K562 (cell line): ENCODE measurements at regions not wholly inside any gene's neighbourhood (a gene's known extent, or its start where the extent isn't known, plus 50 kb on each side); places are given as distances from the start of the nearest gene placed in this dataset.

ENCODE experiments used
- COPS2 ChIP-seq: fragments of 450-650 bp; conservative IDR thresholded peaks from 2 replicates; pipeline ENCODE4 v1.6.1; 2016; ENCODE audit warnings: mild to moderate bottlenecking, moderate library complexity
- ESRRB ChIP-seq: fragments of 250-450 bp; sonication (Bioruptor Pico); IDR thresholded peaks from 2 replicates; pipeline ENCODE4 v1.5.0; 2020; ENCODE audit warnings: mild to moderate bottlenecking, moderate library complexity, borderline replicate concordance
- GABPB2 ChIP-seq: fragments of 250-450 bp; sonication (Bioruptor Pico); conservative IDR thresholded peaks from 2 replicates; pipeline ENCODE4 v1.5.1; 2021; ENCODE audit warnings: mild to moderate bottlenecking
- GATAD2A ChIP-seq: fragments of 450-650 bp; IDR thresholded peaks from 2 replicates; pipeline ENCODE4 v1.6.1; 2017
- MTA1 ChIP-seq: fragments of 450-650 bp; IDR thresholded peaks from 2 replicates; pipeline ENCODE4 v1.6.1; 2017; ENCODE audit warnings: borderline replicate concordance
- PHTF2 ChIP-seq: fragments of 250-450 bp; sonication (Bioruptor Pico); IDR thresholded peaks from 2 replicates; pipeline ENCODE4 v1.5.0; 2021; ENCODE audit warnings: mild to moderate bottlenecking
- SMARCC2 ChIP-seq: fragments of 450-650 bp; IDR thresholded peaks from 2 replicates; pipeline ENCODE4 v1.6.1; 2017; ENCODE audit warnings: antibody characterized with exemption, moderate library complexity, mild to moderate bottlenecking, low read depth
- ZBTB1 ChIP-seq: sonication (generic); formaldehyde crosslinking; IDR thresholded peaks from 2 replicates; pipeline ENCODE4 v1.8.1; 2023; ENCODE audit warnings: missing genetic modification reagents, low read depth, mild to moderate bottlenecking, borderline replicate concordance
- ZFP30 ChIP-seq: fragments of 250-450 bp; sonication (Bioruptor Pico); IDR thresholded peaks from 2 replicates; pipeline ENCODE4 v1.8.0; 2022; ENCODE audit warnings: moderate library complexity, mild to moderate bottlenecking, inconsistent platforms, borderline replicate concordance
- ZNF699 ChIP-seq: fragments of 250-450 bp; sonication (Bioruptor Pico); IDR thresholded peaks from 2 replicates; pipeline ENCODE4 v1.8.0; 2021; ENCODE audit warnings: mild to moderate bottlenecking, moderate library complexity; ENCODE audit not compliant: insufficient replicate concordance
- ZNF778 ChIP-seq: fragments of 450-650 bp; formaldehyde crosslinking; IDR thresholded peaks from 2 replicates; pipeline ENCODE4 v1.4.0; 2020; ENCODE audit warnings: mild to moderate bottlenecking, moderate library complexity
- TF ChIP-seq, protein P1 (sequence below): sonication (generic); formaldehyde crosslinking; IDR thresholded peaks from 2 replicates; pipeline ENCODE4 v1.8.1; 2023; ENCODE audit warnings: mild to moderate bottlenecking, missing genetic modification reagents
- TF ChIP-seq, protein P2 (sequence below): fragments of 250-450 bp; sonication (Bioruptor Pico); IDR thresholded peaks from 2 replicates; pipeline ENCODE4 v1.4.0; 2020; ENCODE audit warnings: mild to moderate bottlenecking, moderate library complexity
- TF ChIP-seq, protein P3 (sequence below): fragments of 150-350 bp; conservative IDR thresholded peaks from 2 replicates; pipeline ENCODE4 v1.6.1; 2014; ENCODE audit warnings: low read length
- TF ChIP-seq, protein P4 (sequence below): sonication (generic); formaldehyde crosslinking; IDR thresholded peaks from 2 replicates; pipeline ENCODE4 v1.8.1; 2023; ENCODE audit warnings: missing genetic modification reagents, mild to moderate bottlenecking, borderline replicate concordance

DNA sequence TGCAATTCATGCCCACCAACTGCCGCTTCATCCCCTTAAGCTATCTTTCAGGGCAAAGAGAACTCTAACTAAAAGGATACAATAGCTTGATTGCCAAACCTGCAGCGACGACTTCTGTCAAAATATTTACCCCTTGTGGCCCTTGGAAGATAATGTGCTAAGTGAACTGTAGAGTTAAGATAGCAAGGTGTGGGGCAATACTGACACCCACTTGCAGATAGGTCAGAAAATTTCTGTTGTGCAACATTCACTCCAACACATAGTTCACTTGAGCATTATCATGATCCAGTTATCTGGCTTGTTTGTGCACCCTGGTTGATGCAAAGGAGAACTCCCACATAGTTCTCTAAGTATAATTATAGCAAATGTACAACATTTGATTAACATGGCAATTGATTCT, 55.6 kb downstream of the RHOXF2B start (continued):
- TF ChIP-seq, protein P1, sequence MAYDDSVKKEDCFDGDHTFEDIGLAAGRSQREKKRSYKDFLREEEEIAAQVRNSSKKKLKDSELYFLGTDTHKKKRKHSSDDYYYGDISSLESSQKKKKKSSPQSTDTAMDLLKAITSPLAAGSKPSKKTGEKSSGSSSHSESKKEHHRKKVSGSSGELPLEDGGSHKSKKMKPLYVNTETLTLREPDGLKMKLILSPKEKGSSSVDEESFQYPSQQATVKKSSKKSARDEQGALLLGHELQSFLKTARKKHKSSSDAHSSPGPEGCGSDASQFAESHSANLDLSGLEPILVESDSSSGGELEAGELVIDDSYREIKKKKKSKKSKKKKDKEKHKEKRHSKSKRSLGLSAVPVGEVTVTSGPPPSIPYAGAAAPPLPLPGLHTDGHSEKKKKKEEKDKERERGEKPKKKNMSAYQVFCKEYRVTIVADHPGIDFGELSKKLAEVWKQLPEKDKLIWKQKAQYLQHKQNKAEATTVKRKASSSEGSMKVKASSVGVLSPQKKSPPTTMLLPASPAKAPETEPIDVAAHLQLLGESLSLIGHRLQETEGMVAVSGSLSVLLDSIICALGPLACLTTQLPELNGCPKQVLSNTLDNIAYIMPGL (CRISPR knock-in tag), result no peak
- TF ChIP-seq SMARCC2 (peak; percentile 50; the same call in 1 of the 2 replicates), ZBTB1 (no peak), MTA1 (peak; percentile 46; the same call in 1 of the 2 replicates), ESRRB (CRISPR knock-in tag) (no peak), ZNF778 (CRISPR knock-in tag) (no peak), COPS2 (no peak), ZNF699 (no peak), GATAD2A (no peak), PHTF2 (CRISPR knock-in tag) (no peak), GABPB2 (no peak), ZFP30 (CRISPR knock-in tag) (no peak)
- TF ChIP-seq, protein P2, sequence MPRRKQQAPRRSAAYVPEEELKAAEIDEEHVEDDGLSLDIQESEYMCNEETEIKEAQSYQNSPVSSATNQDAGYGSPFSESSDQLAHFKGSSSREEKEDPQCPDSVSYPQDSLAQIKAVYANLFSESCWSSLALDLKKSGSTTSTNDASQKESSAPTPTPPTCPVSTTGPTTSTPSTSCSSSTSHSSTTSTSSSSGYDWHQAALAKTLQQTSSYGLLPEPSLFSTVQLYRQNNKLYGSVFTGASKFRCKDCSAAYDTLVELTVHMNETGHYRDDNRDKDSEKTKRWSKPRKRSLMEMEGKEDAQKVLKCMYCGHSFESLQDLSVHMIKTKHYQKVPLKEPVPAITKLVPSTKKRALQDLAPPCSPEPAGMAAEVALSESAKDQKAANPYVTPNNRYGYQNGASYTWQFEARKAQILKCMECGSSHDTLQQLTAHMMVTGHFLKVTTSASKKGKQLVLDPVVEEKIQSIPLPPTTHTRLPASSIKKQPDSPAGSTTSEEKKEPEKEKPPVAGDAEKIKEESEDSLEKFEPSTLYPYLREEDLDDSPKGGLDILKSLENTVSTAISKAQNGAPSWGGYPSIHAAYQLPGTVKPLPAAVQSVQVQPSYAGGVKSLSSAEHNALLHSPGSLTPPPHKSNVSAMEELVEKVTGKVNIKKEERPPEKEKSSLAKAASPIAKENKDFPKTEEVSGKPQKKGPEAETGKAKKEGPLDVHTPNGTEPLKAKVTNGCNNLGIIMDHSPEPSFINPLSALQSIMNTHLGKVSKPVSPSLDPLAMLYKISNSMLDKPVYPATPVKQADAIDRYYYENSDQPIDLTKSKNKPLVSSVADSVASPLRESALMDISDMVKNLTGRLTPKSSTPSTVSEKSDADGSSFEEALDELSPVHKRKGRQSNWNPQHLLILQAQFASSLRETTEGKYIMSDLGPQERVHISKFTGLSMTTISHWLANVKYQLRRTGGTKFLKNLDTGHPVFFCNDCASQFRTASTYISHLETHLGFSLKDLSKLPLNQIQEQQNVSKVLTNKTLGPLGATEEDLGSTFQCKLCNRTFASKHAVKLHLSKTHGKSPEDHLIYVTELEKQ, result no peak
- TF ChIP-seq, protein P3, sequence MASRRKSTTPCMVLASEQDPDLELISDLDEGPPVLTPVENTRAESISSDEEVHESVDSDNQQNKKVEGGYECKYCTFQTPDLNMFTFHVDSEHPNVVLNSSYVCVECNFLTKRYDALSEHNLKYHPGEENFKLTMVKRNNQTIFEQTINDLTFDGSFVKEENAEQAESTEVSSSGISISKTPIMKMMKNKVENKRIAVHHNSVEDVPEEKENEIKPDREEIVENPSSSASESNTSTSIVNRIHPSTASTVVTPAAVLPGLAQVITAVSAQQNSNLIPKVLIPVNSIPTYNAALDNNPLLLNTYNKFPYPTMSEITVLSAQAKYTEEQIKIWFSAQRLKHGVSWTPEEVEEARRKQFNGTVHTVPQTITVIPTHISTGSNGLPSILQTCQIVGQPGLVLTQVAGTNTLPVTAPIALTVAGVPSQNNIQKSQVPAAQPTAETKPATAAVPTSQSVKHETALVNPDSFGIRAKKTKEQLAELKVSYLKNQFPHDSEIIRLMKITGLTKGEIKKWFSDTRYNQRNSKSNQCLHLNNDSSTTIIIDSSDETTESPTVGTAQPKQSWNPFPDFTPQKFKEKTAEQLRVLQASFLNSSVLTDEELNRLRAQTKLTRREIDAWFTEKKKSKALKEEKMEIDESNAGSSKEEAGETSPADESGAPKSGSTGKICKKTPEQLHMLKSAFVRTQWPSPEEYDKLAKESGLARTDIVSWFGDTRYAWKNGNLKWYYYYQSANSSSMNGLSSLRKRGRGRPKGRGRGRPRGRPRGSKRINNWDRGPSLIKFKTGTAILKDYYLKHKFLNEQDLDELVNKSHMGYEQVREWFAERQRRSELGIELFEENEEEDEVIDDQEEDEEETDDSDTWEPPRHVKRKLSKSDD, result no peak
- TF ChIP-seq, protein P4, sequence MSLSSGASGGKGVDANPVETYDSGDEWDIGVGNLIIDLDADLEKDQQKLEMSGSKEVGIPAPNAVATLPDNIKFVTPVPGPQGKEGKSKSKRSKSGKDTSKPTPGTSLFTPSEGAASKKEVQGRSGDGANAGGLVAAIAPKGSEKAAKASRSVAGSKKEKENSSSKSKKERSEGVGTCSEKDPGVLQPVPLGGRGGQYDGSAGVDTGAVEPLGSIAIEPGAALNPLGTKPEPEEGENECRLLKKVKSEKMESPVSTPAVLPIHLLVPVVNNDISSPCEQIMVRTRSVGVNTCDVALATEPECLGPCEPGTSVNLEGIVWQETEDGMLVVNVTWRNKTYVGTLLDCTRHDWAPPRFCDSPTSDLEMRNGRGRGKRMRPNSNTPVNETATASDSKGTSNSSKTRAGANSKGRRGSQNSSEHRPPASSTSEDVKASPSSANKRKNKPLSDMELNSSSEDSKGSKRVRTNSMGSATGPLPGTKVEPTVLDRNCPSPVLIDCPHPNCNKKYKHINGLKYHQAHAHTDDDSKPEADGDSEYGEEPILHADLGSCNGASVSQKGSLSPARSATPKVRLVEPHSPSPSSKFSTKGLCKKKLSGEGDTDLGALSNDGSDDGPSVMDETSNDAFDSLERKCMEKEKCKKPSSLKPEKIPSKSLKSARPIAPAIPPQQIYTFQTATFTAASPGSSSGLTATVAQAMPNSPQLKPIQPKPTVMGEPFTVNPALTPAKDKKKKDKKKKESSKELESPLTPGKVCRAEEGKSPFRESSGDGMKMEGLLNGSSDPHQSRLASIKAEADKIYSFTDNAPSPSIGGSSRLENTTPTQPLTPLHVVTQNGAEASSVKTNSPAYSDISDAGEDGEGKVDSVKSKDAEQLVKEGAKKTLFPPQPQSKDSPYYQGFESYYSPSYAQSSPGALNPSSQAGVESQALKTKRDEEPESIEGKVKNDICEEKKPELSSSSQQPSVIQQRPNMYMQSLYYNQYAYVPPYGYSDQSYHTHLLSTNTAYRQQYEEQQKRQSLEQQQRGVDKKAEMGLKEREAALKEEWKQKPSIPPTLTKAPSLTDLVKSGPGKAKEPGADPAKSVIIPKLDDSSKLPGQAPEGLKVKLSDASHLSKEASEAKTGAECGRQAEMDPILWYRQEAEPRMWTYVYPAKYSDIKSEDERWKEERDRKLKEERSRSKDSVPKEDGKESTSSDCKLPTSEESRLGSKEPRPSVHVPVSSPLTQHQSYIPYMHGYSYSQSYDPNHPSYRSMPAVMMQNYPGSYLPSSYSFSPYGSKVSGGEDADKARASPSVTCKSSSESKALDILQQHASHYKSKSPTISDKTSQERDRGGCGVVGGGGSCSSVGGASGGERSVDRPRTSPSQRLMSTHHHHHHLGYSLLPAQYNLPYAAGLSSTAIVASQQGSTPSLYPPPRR (CRISPR knock-in tag), result no peak
